ENCODE measurements at regions not wholly inside any gene's neighbourhood (a gene's known extent, or its start where the extent isn't known, plus 50 kb on each side); places are given as distances from the start of the nearest gene placed in this dataset.
"Not testable (repeated sequence)": the region's sequence is repeated elsewhere in the genome, so short reads cannot be mapped to it uniquely, and the experiment has no call there.

DNA sequence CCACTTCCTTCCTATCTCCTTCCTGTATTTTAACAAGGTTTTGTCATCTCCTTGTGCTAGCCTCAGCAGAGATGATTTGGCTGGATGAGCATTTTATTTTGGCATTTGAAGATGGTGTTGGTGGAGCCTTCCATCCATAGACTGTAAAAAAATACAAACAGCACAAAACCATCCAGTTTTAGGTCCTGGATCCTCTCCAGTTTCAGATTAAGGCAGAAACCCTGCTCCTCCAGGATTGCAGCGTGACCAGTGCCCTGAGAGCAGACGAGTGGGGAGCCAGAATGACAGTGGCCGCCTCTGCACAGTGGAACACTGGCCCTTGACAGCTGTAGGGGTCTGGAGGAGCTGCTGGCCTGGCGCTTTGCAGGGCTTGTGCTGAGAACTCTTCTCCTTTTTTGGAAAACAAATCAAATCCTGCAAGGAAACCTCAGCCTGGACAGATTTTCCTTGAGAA, 72.2 kb upstream of the GADD45A start:
- peaks cover 5 to 13% of the 10 kb centered on the region in 2 donors for H3K4me1 ChIP-seq
- peak; percentile 65 to 69 for DNase-seq
- TF ChIP-seq, protein P1, sequence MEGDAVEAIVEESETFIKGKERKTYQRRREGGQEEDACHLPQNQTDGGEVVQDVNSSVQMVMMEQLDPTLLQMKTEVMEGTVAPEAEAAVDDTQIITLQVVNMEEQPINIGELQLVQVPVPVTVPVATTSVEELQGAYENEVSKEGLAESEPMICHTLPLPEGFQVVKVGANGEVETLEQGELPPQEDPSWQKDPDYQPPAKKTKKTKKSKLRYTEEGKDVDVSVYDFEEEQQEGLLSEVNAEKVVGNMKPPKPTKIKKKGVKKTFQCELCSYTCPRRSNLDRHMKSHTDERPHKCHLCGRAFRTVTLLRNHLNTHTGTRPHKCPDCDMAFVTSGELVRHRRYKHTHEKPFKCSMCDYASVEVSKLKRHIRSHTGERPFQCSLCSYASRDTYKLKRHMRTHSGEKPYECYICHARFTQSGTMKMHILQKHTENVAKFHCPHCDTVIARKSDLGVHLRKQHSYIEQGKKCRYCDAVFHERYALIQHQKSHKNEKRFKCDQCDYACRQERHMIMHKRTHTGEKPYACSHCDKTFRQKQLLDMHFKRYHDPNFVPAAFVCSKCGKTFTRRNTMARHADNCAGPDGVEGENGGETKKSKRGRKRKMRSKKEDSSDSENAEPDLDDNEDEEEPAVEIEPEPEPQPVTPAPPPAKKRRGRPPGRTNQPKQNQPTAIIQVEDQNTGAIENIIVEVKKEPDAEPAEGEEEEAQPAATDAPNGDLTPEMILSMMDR (IDR thresholded peaks at IDR 0.05) = no peak
- no peak for TF ChIP-seq POLR2A (IDR thresholded peaks at IDR 0.05)
- H3K27me3 ChIP-seq = no peaks in the 10 kb centered on the region
- no peaks in the 10 kb centered on the region for H3K9me3 ChIP-seq
- 20 to 23% methylated on average over 4 of the region's 4 CpGs for WGBS, 2 donors
- H3K27ac ChIP-seq = peak overlapping the region; percentile 36 to 71 (median 62)
- intact Hi-C loops (cut with DNase I) = no loop called here
- H3K36me3 ChIP-seq = no peaks in the 10 kb centered on the region
- no peak overlapping the region for H3K4me3 ChIP-seq (replicated peaks in 1 of 3)

DNA sequence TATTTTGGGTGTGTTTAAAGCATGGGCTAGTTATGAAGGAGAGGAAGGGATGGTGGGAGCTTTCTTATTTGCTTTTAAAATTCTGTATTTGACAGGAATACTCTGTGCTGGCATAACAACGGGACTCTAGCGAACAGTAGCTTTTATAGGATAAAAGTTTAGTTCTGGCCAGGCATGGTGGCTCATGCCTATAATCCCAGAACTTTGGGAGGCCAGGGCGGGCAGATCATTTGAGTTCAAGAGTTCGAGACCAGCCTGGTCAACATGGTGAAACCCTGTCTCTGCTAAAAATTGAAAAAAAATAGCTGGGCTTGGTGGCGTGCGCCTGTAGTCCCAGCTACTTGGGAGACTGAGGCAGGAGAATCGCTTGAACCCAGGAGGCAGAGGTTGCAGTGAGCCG, 71.5 kb upstream of the GADD45A start:
- intact Hi-C loops (cut with DNase I); H3K27me3 ChIP-seq; H3K4me3 ChIP-seq (replicated peaks in 1 of 3); H3K9me3 ChIP-seq; H3K36me3 ChIP-seq; DNase-seq: not testable (repeated sequence)
- WGBS, 2 donors = 89 to 92% methylated on average over 8 of the region's 8 CpGs
- Histone ChIP-seq H3K27ac (peak overlapping the region; percentile 36 to 71 (median 62)), H3K4me1 (peaks cover 5 to 16% of the 10 kb centered on the region in 2 donors)

DNA sequence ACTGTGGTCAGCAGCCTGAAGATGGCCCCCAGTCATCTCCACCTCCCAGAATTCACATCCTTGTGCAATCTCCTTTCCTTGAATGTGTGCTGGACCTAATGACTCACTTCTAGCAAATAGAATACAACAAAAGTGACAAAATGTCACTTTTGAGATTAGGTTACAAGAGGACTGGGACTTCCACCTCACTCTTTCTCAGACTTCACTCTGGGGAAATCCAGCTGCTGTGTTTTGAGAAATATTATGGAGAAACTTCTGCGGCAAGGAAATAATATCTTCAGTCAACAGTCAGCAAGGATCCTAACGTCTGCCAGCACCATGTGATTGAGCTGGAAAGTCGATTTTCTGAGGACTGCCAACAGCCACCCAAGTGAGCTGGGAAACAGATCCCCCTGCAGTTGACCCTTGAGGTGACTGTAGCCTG, 70.5 kb upstream of the GADD45A start:
- intact Hi-C loops (cut with DNase I) = no loop called here
- H3K9me3 ChIP-seq = no peaks in the 10 kb centered on the region
- DNase-seq = no peak
- peaks cover 5 to 26% of the 10 kb centered on the region in 2 donors for H3K4me1 ChIP-seq
- no peaks in the 10 kb centered on the region for H3K36me3 ChIP-seq
- H3K27me3 ChIP-seq = no peaks in the 10 kb centered on the region
- WGBS, 2 donors = 65 to 88% methylated on average over 3 of the region's 3 CpGs
- TF ChIP-seq, protein P1 (IDR thresholded peaks at IDR 0.05) = no peak
- TF ChIP-seq POLR2A (IDR thresholded peaks at IDR 0.05) = no peak
- no peak overlapping the region for H3K27ac ChIP-seq
- H3K4me3 ChIP-seq (replicated peaks in 1 of 3) = no peak overlapping the region

DNA sequence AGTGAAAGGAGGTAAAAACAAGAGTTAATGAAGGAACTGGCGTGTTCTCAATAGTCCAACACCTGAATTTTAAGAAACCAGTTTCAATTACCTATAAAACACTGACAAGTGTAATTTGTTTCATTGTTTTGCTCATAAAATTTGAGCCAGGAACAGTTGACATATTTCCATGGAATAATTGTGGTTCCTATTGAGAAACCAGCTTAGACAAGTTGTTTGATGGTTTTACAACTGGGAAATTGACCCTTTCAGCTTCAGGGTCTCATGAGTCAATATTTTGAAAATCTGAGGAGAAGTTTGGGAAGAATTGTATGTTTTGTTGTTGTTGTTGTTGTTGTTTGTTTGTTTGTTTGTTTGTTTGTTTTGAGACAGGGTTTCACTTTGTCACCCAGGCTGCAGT, 69.1 kb upstream of the GADD45A start:
- H3K36me3 ChIP-seq = no peaks in the 10 kb centered on the region
- no peak overlapping the region for H3K27ac ChIP-seq
- H3K27me3 ChIP-seq = no peaks in the 10 kb centered on the region
- TF ChIP-seq POLR2A (IDR thresholded peaks at IDR 0.05) = no peak
- TF ChIP-seq, protein P1 (IDR thresholded peaks at IDR 0.05) = no peak
- DNase-seq = no peak
- no peaks in the 10 kb centered on the region for H3K9me3 ChIP-seq
- intact Hi-C loops (cut with DNase I) = no loop called here
- WGBS, 2 donors = 94 to 97% methylated on average over 1 of the region's 1 CpG
- H3K4me1 ChIP-seq = peaks cover 5 to 28% of the 10 kb centered on the region in 2 donors
- no peak overlapping the region for H3K4me3 ChIP-seq (replicated peaks in 1 of 3)

DNA sequence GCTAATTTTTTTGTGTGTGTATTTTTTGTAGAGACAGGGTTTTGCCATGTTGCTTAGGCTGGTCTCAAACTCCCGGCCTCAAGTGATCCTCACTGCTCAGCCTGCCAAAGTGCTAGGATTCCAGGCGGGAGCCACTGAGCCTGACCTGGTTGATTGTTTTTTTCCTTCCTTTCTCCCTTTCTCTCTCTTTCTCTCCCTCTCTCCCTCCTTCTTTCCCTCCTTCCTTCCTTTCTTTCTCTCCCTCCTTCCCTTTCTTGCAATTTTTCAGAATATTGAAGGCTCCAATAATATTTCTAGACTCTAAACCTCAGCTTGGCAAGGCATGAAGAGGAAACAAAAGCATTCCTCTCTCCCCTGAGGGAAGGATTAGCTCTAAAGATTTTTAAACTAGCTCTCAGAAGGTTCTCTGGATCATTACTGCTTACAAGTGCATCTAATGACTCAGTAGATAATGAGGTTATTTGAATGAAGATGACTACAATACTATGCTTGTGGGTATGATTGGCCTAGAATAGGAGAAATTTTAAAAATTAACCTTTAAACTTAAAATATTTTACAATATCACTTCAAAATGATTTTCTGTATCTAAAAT, 68.5 kb upstream of the GADD45A start:
- H3K36me3 ChIP-seq = no peaks in the 10 kb centered on the region
- intact Hi-C loops (cut with DNase I) = no loop called here
- no peaks in the 10 kb centered on the region for H3K27me3 ChIP-seq
- DNase-seq = no peak
- no peak overlapping the region for H3K4me3 ChIP-seq (replicated peaks in 1 of 3)
- TF ChIP-seq, protein P1 (IDR thresholded peaks at IDR 0.05) = no peak
- no peak for TF ChIP-seq POLR2A (IDR thresholded peaks at IDR 0.05)
- 90 to 95% methylated on average over 2 of the region's 2 CpGs for WGBS, 2 donors
- no peaks in the 10 kb centered on the region for H3K9me3 ChIP-seq
- H3K27ac ChIP-seq = no peak overlapping the region
- peaks cover 5 to 28% of the 10 kb centered on the region in 2 donors for H3K4me1 ChIP-seq

All from thyroid gland (tissue), 4 donors.